ENCODE measurements at regions not wholly inside any gene's neighbourhood (a gene's known extent, or its start where the extent isn't known, plus 50 kb on each side); places are given as distances from the start of the nearest gene placed in this dataset.

DNA sequence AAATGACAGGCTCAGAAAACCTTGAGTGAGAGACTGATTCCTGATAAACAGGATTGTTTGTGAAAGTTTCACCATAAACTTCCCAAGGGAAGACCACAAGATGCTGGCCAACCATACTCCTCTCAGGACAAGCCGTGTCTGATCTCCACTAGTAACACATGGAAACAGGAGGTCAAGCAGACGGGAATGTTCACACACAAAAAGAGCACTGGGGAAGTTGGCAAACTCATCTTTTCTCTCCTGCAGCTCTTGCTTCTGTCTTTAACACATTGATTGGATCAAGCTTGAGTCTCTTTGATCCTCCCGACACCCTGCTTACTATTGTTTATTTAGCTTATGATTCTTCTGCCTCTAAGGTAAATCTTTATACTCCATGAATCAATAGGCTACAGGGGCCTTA, 713.5 kb downstream of the PDCD6IP start:
- no peak for TF ChIP-seq EZH2phosphoT487 (conservative IDR thresholded peaks at IDR 0.05; ENCODE audit: low read length)
- TF ChIP-seq, protein P1, sequence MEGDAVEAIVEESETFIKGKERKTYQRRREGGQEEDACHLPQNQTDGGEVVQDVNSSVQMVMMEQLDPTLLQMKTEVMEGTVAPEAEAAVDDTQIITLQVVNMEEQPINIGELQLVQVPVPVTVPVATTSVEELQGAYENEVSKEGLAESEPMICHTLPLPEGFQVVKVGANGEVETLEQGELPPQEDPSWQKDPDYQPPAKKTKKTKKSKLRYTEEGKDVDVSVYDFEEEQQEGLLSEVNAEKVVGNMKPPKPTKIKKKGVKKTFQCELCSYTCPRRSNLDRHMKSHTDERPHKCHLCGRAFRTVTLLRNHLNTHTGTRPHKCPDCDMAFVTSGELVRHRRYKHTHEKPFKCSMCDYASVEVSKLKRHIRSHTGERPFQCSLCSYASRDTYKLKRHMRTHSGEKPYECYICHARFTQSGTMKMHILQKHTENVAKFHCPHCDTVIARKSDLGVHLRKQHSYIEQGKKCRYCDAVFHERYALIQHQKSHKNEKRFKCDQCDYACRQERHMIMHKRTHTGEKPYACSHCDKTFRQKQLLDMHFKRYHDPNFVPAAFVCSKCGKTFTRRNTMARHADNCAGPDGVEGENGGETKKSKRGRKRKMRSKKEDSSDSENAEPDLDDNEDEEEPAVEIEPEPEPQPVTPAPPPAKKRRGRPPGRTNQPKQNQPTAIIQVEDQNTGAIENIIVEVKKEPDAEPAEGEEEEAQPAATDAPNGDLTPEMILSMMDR (IDR thresholded peaks at IDR 0.05; ENCODE audit: insufficient read depth, low read length, poor library complexity, severe bottlenecking) = no peak
